SK-N-MC (cell line): ENCODE measurements at regions not wholly inside any gene's neighbourhood (a gene's known extent, or its start where the extent isn't known, plus 50 kb on each side); places are given as distances from the start of the nearest gene placed in this dataset.

ENCODE experiments used
- EZH2 ChIP-seq: fragments of 200-600 bp; sonication (generic); IDR thresholded peaks from one replicate; pipeline ENCODE4 v1.6.1; 2017; ENCODE audit warnings: antibody characterized with exemption
- POLR2AphosphoS5 ChIP-seq: IDR thresholded peaks from 2 replicates; pipeline ENCODE4 v1.6.1; 2012; ENCODE audit warnings: mild to moderate bottlenecking, low read depth, low read length, borderline replicate concordance

DNA sequence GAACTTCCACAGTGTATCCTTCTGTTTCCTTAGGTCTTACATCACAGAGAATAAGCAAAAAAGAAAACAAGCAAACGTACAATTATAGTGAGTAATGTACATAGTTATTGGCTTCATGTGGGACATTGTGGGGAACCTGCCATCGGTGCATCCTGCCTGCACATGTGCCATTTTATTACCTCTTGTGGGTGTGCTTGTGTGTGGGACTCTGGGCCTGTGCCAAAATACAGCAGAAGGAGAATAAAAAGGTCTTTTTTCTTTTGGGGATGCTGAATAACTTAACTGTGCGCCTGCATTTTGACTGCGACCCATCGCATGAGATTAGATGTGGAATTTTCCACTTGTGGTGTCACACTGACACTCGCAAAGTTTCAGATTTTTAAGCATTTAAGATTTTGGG, 169.6 kb upstream of the DCBLD2 start:
- TF ChIP-seq POLR2AphosphoS5 = no peak
- TF ChIP-seq EZH2 = no peak
